ENCODE measurements at regions not wholly inside any gene's neighbourhood (a gene's known extent, or its start where the extent isn't known, plus 50 kb on each side); places are given as distances from the start of the nearest gene placed in this dataset.

- H3K27me3 ChIP-seq = no peaks in the 10 kb centered on the region
- no peaks in the 10 kb centered on the region for H3K36me3 ChIP-seq
- H3K9ac ChIP-seq (ENCODE audit: low read depth in 2 of 2, low read length in 2 of 2) = no peak overlapping the region
- H3K9me3 ChIP-seq = no peaks in the 10 kb centered on the region
- intact Hi-C loops (cut with DNase I) = no loop called here
- DNase-seq = no peak
- H3K27ac ChIP-seq = no peak overlapping the region
- no peak for TF ChIP-seq CTCF (IDR thresholded peaks at IDR 0.05)
- H3K4me3 ChIP-seq = no peak overlapping the region
- no peaks in the 10 kb centered on the region for H3K4me1 ChIP-seq
Observed at GRCh38 chr11:42802201-42802899, 509.4 kb upstream of the API5 start.

- no peak overlapping the region for H3K4me3 ChIP-seq
- H3K4me1 ChIP-seq = no peaks in the 10 kb centered on the region
- no peaks in the 10 kb centered on the region for H3K9me3 ChIP-seq
- H3K27me3 ChIP-seq = no peaks in the 10 kb centered on the region
- no peak overlapping the region for H3K27ac ChIP-seq
- H3K9ac ChIP-seq (ENCODE audit: low read depth in 2 of 2, low read length in 2 of 2) = no peak overlapping the region
- intact Hi-C loops (cut with DNase I) = no loop called here
- DNase-seq = no peak
- no peaks in the 10 kb centered on the region for H3K36me3 ChIP-seq
- no peak for TF ChIP-seq CTCF (IDR thresholded peaks at IDR 0.05)
Observed at GRCh38 chr11:42806191-42806590, 505.6 kb upstream of the API5 start.

- Histone ChIP-seq H3K27ac (no peak overlapping the region), H3K27me3 (no peaks in the 10 kb centered on the region), H3K4me1 (no peaks in the 10 kb centered on the region), H3K36me3 (no peaks in the 10 kb centered on the region), H3K4me3 (no peak overlapping the region), H3K9me3 (no peaks in the 10 kb centered on the region), H3K9ac (ENCODE audit: low read depth in 2 of 2, low read length in 2 of 2) (no peak overlapping the region)
- no peak for DNase-seq
- TF ChIP-seq CTCF (IDR thresholded peaks at IDR 0.05) = no peak
- intact Hi-C loops (cut with DNase I) = no loop called here
Observed at GRCh38 chr11:42812361-42812760, 499.4 kb upstream of the API5 start.

GRCh38 chr11:42812960-42813359, 498.8 kb upstream of the API5 start:
- DNase-seq = no peak
- Histone ChIP-seq H3K27me3 (no peaks in the 10 kb centered on the region), H3K36me3 (no peaks in the 10 kb centered on the region), H3K27ac (no peak overlapping the region), H3K9ac (ENCODE audit: low read depth in 2 of 2, low read length in 2 of 2) (no peak overlapping the region), H3K4me3 (no peak overlapping the region), H3K4me1 (no peaks in the 10 kb centered on the region), H3K9me3 (no peaks in the 10 kb centered on the region)
- TF ChIP-seq CTCF (IDR thresholded peaks at IDR 0.05) = no peak
- intact Hi-C loops (cut with DNase I) = no loop called here

GRCh38 chr11:42816471-42816870, 495.3 kb upstream of the API5 start:
- no peaks in the 10 kb centered on the region for H3K36me3 ChIP-seq
- intact Hi-C loops (cut with DNase I) = no loop called here
- H3K4me1 ChIP-seq = no peaks in the 10 kb centered on the region
- H3K9ac ChIP-seq (ENCODE audit: low read depth in 2 of 2, low read length in 2 of 2) = no peak overlapping the region
- DNase-seq = no peak
- TF ChIP-seq CTCF (IDR thresholded peaks at IDR 0.05) = no peak
- H3K27ac ChIP-seq = no peak overlapping the region
- no peaks in the 10 kb centered on the region for H3K9me3 ChIP-seq
- H3K4me3 ChIP-seq = no peak overlapping the region
- H3K27me3 ChIP-seq = no peaks in the 10 kb centered on the region
